DND-41 (cell line): ENCODE measurements at regions not wholly inside any gene's neighbourhood (a gene's known extent, or its start where the extent isn't known, plus 50 kb on each side); places are given as distances from the start of the nearest gene placed in this dataset.

Experiments used
- CTCF ChIP-seq: IDR thresholded peaks from 2 replicates; pipeline ENCODE4 v1.5.1; 2012; ENCODE audit warnings: borderline replicate concordance, low read length, moderate library complexity, mild to moderate bottlenecking; ENCODE audit not compliant: poor library complexity, severe bottlenecking; ENCODE audit errors: extremely low read depth
- EZH2 ChIP-seq: IDR thresholded peaks from 3 replicates; pipeline ENCODE4 v1.6.1; 2012; ENCODE audit warnings: borderline replicate concordance, low read depth, mild to moderate bottlenecking, moderate library complexity, low read length, inconsistent platforms; ENCODE audit not compliant: severe bottlenecking

GRCh38 chr1:29639156-29639736 lies 402.9 kb downstream of the PTPRU start:
- TF ChIP-seq CTCF (no peak), EZH2 (no peak)
